Stomach (tissue), 8 donors: ENCODE measurements at regions not wholly inside any gene's neighbourhood (a gene's known extent, or its start where the extent isn't known, plus 50 kb on each side); places are given as distances from the start of the nearest gene placed in this dataset.

ENCODE experiments used
- DNase-seq, 2 donors: peaks; one replicate each; pipeline versions ENCODE4 v3.0.0 to v3.0.0-alpha.2; 2013 to 2019
- H3K27ac ChIP-seq, 5 donors: fragments of 200-600 bp in 4 of 5; sonication (generic) in 4 of 5; one replicate each; pipeline ENCODE4 v1.5.1; 2013 to 2019; ENCODE audit warnings: mild to moderate bottlenecking in 1 of 5, moderate library complexity in 1 of 5
- H3K27me3 ChIP-seq, 3 donors: fragments of 200-600 bp; sonication (generic); one replicate each; pipeline ENCODE4 v1.5.1; 2017 to 2019; ENCODE audit warnings: mixed run types in 1 of 3
- H3K36me3 ChIP-seq, 4 donors: fragments of 200-600 bp; sonication (generic); 1 replicate in 3 of 4; 2 replicates in 1 of 4; pipeline ENCODE4 v1.5.1; 2016 to 2019
- H3K4me1 ChIP-seq, 4 donors: fragments of 200-600 bp; sonication (generic); one replicate each; pipeline ENCODE4 v1.5.1; 2016 to 2019
- H3K4me3 ChIP-seq, 4 donors: fragments of 200-600 bp; sonication (generic) in 3 of 4; one replicate each; pipeline ENCODE4 v1.5.1; 2016 to 2019; ENCODE audit warnings: mild to moderate bottlenecking in 1 of 4
- H3K9me3 ChIP-seq, 4 donors: fragments of 200-600 bp; sonication (generic); one replicate each; pipeline ENCODE4 v1.5.1; 2016 to 2019
- EP300 ChIP-seq: sonication (generic); formaldehyde crosslinking; IDR thresholded peaks from one replicate; pipeline ENCODE4 v1.6.1; 2017; ENCODE audit warnings: antibody characterized with exemption
- POLR2A ChIP-seq, 4 donors: fragments of 450-650 bp; IDR thresholded peaks; one replicate each; pipeline ENCODE4 v1.6.1; 2016; ENCODE audit warnings: antibody characterized with exemption in 4 of 4, control low read depth in 2 of 4, mild to moderate bottlenecking in 1 of 4, moderate library complexity in 1 of 4
- POLR2AphosphoS5 ChIP-seq, 3 donors: sonication (generic); formaldehyde crosslinking; IDR thresholded peaks; one replicate each; pipeline ENCODE4 v1.6.1; 2016; ENCODE audit warnings: antibody characterized with exemption in 3 of 3
- WGBS, 5 donors: extraction: QIAGEN DNeasy Blood & Tissue Kit in 3 of 5; methylation state at CpG; one replicate each; pipeline versions ENCODE4 v1.1.5 to v1.1.7; 2013 to 2018; 5-methylcytosine and 5-hydroxymethylcytosine counted together
- intact Hi-C: fragments of 100-400 bp; cut with DNase I; formaldehyde crosslinking; loops from one replicate; pipeline ENCODE4 v1.15.1; 2023; ENCODE audit warnings: low total_unique reads
- TF ChIP-seq, protein P1 (sequence below), 7 experiments: fragments of 450-650 bp in 4 of 7; fragments of 200-600 bp in 3 of 7; sonication (generic) in 3 of 7; IDR thresholded peaks; one replicate each; pipeline ENCODE4 v1.5.1; 2016 to 2019; ENCODE audit warnings: antibody characterized with exemption in 7 of 7, control low read depth in 2 of 7, mild to moderate bottlenecking in 1 of 7
- donor health status: healthy with polysubstance abuse.
- donor health status: Bipolar disorder and iron deficiency.
- donor health status: healthy.

DNA sequence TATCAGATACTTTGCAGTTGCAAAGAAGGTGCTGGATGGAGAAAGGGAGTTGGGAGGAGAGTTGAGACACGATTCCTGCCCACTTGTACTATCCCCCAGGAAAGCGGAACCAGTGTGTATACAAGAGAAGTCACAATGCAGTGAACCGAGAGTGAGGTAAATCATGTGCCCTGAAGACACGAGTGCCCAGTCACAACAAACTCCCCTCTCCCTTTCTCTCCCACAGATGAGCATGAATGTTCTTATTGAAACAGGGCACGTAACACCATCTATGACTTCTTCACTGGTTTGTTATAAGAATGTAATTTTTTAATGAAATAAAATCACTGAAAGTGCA, 155.7 kb downstream of the IRS1 start:
- intact Hi-C loops: no loop called here
- peaks cover 0 to 12% (median 4%) of the 10 kb centered on the region in 4 donors for H3K9me3 ChIP-seq
- no peaks in the 10 kb centered on the region for H3K36me3 ChIP-seq
- TF ChIP-seq POLR2AphosphoS5 (IDR thresholded peaks at IDR 0.05) (no peak), POLR2A (IDR thresholded peaks at IDR 0.05) (no peak), EP300 (no peak)
- TF ChIP-seq, protein P1, sequence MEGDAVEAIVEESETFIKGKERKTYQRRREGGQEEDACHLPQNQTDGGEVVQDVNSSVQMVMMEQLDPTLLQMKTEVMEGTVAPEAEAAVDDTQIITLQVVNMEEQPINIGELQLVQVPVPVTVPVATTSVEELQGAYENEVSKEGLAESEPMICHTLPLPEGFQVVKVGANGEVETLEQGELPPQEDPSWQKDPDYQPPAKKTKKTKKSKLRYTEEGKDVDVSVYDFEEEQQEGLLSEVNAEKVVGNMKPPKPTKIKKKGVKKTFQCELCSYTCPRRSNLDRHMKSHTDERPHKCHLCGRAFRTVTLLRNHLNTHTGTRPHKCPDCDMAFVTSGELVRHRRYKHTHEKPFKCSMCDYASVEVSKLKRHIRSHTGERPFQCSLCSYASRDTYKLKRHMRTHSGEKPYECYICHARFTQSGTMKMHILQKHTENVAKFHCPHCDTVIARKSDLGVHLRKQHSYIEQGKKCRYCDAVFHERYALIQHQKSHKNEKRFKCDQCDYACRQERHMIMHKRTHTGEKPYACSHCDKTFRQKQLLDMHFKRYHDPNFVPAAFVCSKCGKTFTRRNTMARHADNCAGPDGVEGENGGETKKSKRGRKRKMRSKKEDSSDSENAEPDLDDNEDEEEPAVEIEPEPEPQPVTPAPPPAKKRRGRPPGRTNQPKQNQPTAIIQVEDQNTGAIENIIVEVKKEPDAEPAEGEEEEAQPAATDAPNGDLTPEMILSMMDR (IDR thresholded peaks at IDR 0.05): no peak
- H3K27me3 ChIP-seq: no peaks in the 10 kb centered on the region
- H3K4me3 ChIP-seq: no peak overlapping the region
- WGBS, 5 donors: 73 to 89% (median 86%) methylated on average over 5 of the region's 5 CpGs
- DNase-seq: no peak
- H3K27ac ChIP-seq: no peak overlapping the region
- no peaks in the 10 kb centered on the region for H3K4me1 ChIP-seq

GRCh38 chr2:226643030-226643945, 156.3 kb downstream of the IRS1 start:
- H3K27ac ChIP-seq: no peak overlapping the region
- H3K9me3 ChIP-seq: peaks cover 0 to 12% (median 3%) of the 10 kb centered on the region in 4 donors
- intact Hi-C loops: no loop called here
- no peaks in the 10 kb centered on the region for H3K36me3 ChIP-seq
- peak in 1 of 2 donors; percentile 51 for DNase-seq
- H3K4me1 ChIP-seq: peaks cover 0 to 4% (median 0%) of the 10 kb centered on the region in 4 donors
- no peak for TF ChIP-seq POLR2AphosphoS5 (IDR thresholded peaks at IDR 0.05)
- TF ChIP-seq POLR2A (IDR thresholded peaks at IDR 0.05): no peak
- no peak for TF ChIP-seq EP300
- H3K4me3 ChIP-seq: no peak overlapping the region
- no peaks in the 10 kb centered on the region for H3K27me3 ChIP-seq
- WGBS, 5 donors: 71 to 88% (median 75%) methylated on average over 6 of the region's 6 CpGs

- no peaks in the 10 kb centered on the region for H3K36me3 ChIP-seq
- no peak overlapping the region for H3K4me3 ChIP-seq
- no peak for DNase-seq
- no peak overlapping the region for H3K27ac ChIP-seq
- WGBS, 5 donors: 68 to 93% (median 79%) methylated on average over 1 of the region's 1 CpG
- H3K9me3 ChIP-seq: peaks cover 0 to 12% (median 3%) of the 10 kb centered on the region in 4 donors
- no peaks in the 10 kb centered on the region for H3K27me3 ChIP-seq
- TF ChIP-seq, protein P1 (IDR thresholded peaks at IDR 0.05): no peak
- no peak for TF ChIP-seq EP300
- no peak for TF ChIP-seq POLR2AphosphoS5 (IDR thresholded peaks at IDR 0.05)
- TF ChIP-seq POLR2A (IDR thresholded peaks at IDR 0.05): no peak
- intact Hi-C loops: no loop called here
- peaks cover 0 to 4% (median 0%) of the 10 kb centered on the region in 4 donors for H3K4me1 ChIP-seq
Measured at GRCh38 chr2:226641008-226641407, 158.6 kb downstream of the IRS1 start.

DNA sequence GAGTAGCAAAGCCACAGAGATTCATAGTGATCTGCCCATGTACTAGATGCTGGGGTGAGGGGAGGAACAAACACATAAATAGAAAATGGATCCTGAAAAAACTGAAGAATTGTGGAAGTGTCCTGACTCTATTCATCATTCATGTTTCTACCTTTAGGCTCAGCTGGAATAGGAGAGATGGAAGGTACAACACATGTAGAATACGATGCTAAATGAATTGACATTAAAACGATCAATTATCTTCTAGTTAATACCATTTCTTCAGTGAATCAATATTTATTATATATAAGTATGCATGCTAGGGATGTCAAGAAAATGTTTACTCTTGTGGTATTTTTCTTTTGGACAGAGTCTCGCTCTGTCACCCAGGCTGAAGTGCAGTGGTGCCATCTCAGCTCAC, 159.1 kb downstream of the IRS1 start:
- H3K36me3 ChIP-seq: no peaks in the 10 kb centered on the region
- no peak for DNase-seq
- TF ChIP-seq, protein P1 (IDR thresholded peaks at IDR 0.05): no peak
- TF ChIP-seq POLR2AphosphoS5 (IDR thresholded peaks at IDR 0.05): no peak
- TF ChIP-seq EP300: no peak
- no peak for TF ChIP-seq POLR2A (IDR thresholded peaks at IDR 0.05)
- no peak overlapping the region for H3K4me3 ChIP-seq
- intact Hi-C loops: no loop called here
- WGBS, 5 donors: 94 to 99% (median 96%) methylated on average over 3 of the region's 3 CpGs
- H3K4me1 ChIP-seq: peaks cover 0 to 4% (median 0%) of the 10 kb centered on the region in 4 donors
- H3K27ac ChIP-seq: no peak overlapping the region
- peaks cover 0 to 12% (median 3%) of the 10 kb centered on the region in 4 donors for H3K9me3 ChIP-seq
- no peaks in the 10 kb centered on the region for H3K27me3 ChIP-seq

- no peak overlapping the region for H3K27ac ChIP-seq
- H3K9me3 ChIP-seq: peaks cover 0 to 12% (median 3%) of the 10 kb centered on the region in 4 donors
- H3K27me3 ChIP-seq: no peaks in the 10 kb centered on the region
- DNase-seq: no peak
- TF ChIP-seq POLR2A (IDR thresholded peaks at IDR 0.05) (no peak), EP300 (no peak)
- intact Hi-C loops: no loop called here
- WGBS, 5 donors: 89 to 100% (median 99%) methylated on average over 2 of the region's 2 CpGs
- H3K4me3 ChIP-seq: no peak overlapping the region
- no peaks in the 10 kb centered on the region for H3K36me3 ChIP-seq
- peaks cover 0 to 4% (median 0%) of the 10 kb centered on the region in 4 donors for H3K4me1 ChIP-seq
Measured at GRCh38 chr2:226639550-226639949, 160.1 kb downstream of the IRS1 start.
